ENCODE measurements at regions not wholly inside any gene's neighbourhood (a gene's known extent, or its start where the extent isn't known, plus 50 kb on each side); places are given as distances from the start of the nearest gene placed in this dataset.
"Not testable (repeated sequence)": the region's sequence is repeated elsewhere in the genome, so short reads cannot be mapped to it uniquely, and the experiment has no call there.

GRCh38 chr9:106174346-106174745 lies 480.0 kb downstream of the TMEM38B start:
- H3F3A ChIP-seq (ENCODE audit: insufficient read depth), result no peaks in the 10 kb centered on the region
- H3K9me3 ChIP-seq (ENCODE audit: low read depth), result no peaks in the 10 kb centered on the region
- no peaks in the 10 kb centered on the region for H3K79me2 ChIP-seq (ENCODE audit: insufficient read depth)
- H3K27ac ChIP-seq, result no peak overlapping the region
- H3K4me1 ChIP-seq (ENCODE audit: insufficient read depth), result no peaks in the 10 kb centered on the region
- H3K9ac ChIP-seq, result no peak overlapping the region
- H3K9me2 ChIP-seq (ENCODE audit: insufficient read depth), result no peaks in the 10 kb centered on the region
- no peak overlapping the region for H3K4me2 ChIP-seq (ENCODE audit: unreplicated experiment)
- no peaks in the 10 kb centered on the region for H3K36me3 ChIP-seq (ENCODE audit: low read depth)
- H2AFZ ChIP-seq, result no peak overlapping the region
- H3K4me3 ChIP-seq, result no peak overlapping the region
- in situ Hi-C loops (cut with MboI), result no loop called here
- WGBS, 2 experiments (ENCODE audit: low coverage in 1 of 2, low lambda C conversion rate in 2 of 2, missing lambda C conversion rate in 2 of 2), result 9 to 19% methylated on average over 2 of the region's 2 CpGs
- H4K20me1 ChIP-seq (ENCODE audit: insufficient read depth), result no peaks in the 10 kb centered on the region
- DNase-seq, result no peak
- TF ChIP-seq EZH2phosphoT487 (IDR thresholded peaks at IDR 0.05; ENCODE audit: insufficient read depth, low read depth) (no peak), EZH2 (IDR thresholded peaks at IDR 0.05; ENCODE audit: insufficient read depth, poor library complexity, severe bottlenecking) (no peak)
- no peaks in the 10 kb centered on the region for H3K27me3 ChIP-seq (replicated peaks; ENCODE audit: insufficient read depth)

GRCh38 chr9:106177216-106177615 lies 482.9 kb downstream of the TMEM38B start:
- WGBS, 2 experiments (ENCODE audit: low coverage in 1 of 2, low lambda C conversion rate in 2 of 2, missing lambda C conversion rate in 2 of 2), result 20 to 29% methylated on average over 1 of the region's 1 CpG
- Histone ChIP-seq H3K79me2 (ENCODE audit: insufficient read depth) (no peaks in the 10 kb centered on the region), H3K4me3 (no peak overlapping the region), H3K4me2 (ENCODE audit: unreplicated experiment) (no peak overlapping the region), H3K4me1 (ENCODE audit: insufficient read depth) (no peaks in the 10 kb centered on the region), H3K9ac (no peak overlapping the region), H3K36me3 (ENCODE audit: low read depth) (no peaks in the 10 kb centered on the region), H3K9me2 (ENCODE audit: insufficient read depth) (no peaks in the 10 kb centered on the region), H3K27me3 (replicated peaks; ENCODE audit: insufficient read depth) (no peaks in the 10 kb centered on the region), H3K27ac (no peak overlapping the region), H2AFZ (no peak overlapping the region), H3K9me3 (ENCODE audit: low read depth) (no peaks in the 10 kb centered on the region), H3F3A (ENCODE audit: insufficient read depth) (no peaks in the 10 kb centered on the region), H4K20me1 (ENCODE audit: insufficient read depth) (no peaks in the 10 kb centered on the region)
- no peak for TF ChIP-seq EZH2phosphoT487 (IDR thresholded peaks at IDR 0.05; ENCODE audit: insufficient read depth, low read depth)
- no peak for TF ChIP-seq EZH2 (IDR thresholded peaks at IDR 0.05; ENCODE audit: insufficient read depth, poor library complexity, severe bottlenecking)
- no peak for DNase-seq
- in situ Hi-C loops (cut with MboI), result no loop called here

- 63 to 74% methylated on average over 3 of the region's 3 CpGs for WGBS, 2 experiments (ENCODE audit: low coverage in 1 of 2, low lambda C conversion rate in 2 of 2, missing lambda C conversion rate in 2 of 2)
- Histone ChIP-seq H3K4me1 (ENCODE audit: insufficient read depth) (no peaks in the 10 kb centered on the region), H3F3A (ENCODE audit: insufficient read depth) (no peaks in the 10 kb centered on the region), H4K20me1 (ENCODE audit: insufficient read depth) (no peaks in the 10 kb centered on the region), H3K4me2 (ENCODE audit: unreplicated experiment) (no peak overlapping the region), H3K9me3 (ENCODE audit: low read depth) (no peaks in the 10 kb centered on the region), H3K4me3 (no peak overlapping the region), H3K27ac (no peak overlapping the region), H3K27me3 (replicated peaks; ENCODE audit: insufficient read depth) (no peaks in the 10 kb centered on the region), H3K9ac (no peak overlapping the region), H3K79me2 (ENCODE audit: insufficient read depth) (no peaks in the 10 kb centered on the region), H2AFZ (no peak overlapping the region), H3K9me2 (ENCODE audit: insufficient read depth) (no peaks in the 10 kb centered on the region), H3K36me3 (ENCODE audit: low read depth) (no peaks in the 10 kb centered on the region)
- no peak for DNase-seq
- no peak for TF ChIP-seq EZH2 (IDR thresholded peaks at IDR 0.05; ENCODE audit: insufficient read depth, poor library complexity, severe bottlenecking)
- TF ChIP-seq EZH2phosphoT487 (IDR thresholded peaks at IDR 0.05; ENCODE audit: insufficient read depth, low read depth), result no peak
- in situ Hi-C loops (cut with MboI), result no loop called here
Measured at GRCh38 chr9:106179191-106179590, 484.9 kb downstream of the TMEM38B start.

GRCh38 chr9:106203815-106204516 lies 509.6 kb downstream of the TMEM38B start:
- WGBS, 2 experiments (ENCODE audit: low coverage in 1 of 2, low lambda C conversion rate in 2 of 2, missing lambda C conversion rate in 2 of 2), result 44 to 47% methylated on average over 8 of the region's 8 CpGs
- H3K27me3 ChIP-seq (replicated peaks; ENCODE audit: insufficient read depth); H3K27ac ChIP-seq; H3K9me3 ChIP-seq (ENCODE audit: low read depth); H3K36me3 ChIP-seq (ENCODE audit: low read depth); H4K20me1 ChIP-seq (ENCODE audit: insufficient read depth); H3K4me3 ChIP-seq; H3K4me2 ChIP-seq (ENCODE audit: unreplicated experiment); H3K9ac ChIP-seq; H2AFZ ChIP-seq; H3K79me2 ChIP-seq (ENCODE audit: insufficient read depth); H3F3A ChIP-seq (ENCODE audit: insufficient read depth); H3K4me1 ChIP-seq (ENCODE audit: insufficient read depth); in situ Hi-C loops (cut with MboI); DNase-seq; H3K9me2 ChIP-seq (ENCODE audit: insufficient read depth): not testable (repeated sequence)

DNA sequence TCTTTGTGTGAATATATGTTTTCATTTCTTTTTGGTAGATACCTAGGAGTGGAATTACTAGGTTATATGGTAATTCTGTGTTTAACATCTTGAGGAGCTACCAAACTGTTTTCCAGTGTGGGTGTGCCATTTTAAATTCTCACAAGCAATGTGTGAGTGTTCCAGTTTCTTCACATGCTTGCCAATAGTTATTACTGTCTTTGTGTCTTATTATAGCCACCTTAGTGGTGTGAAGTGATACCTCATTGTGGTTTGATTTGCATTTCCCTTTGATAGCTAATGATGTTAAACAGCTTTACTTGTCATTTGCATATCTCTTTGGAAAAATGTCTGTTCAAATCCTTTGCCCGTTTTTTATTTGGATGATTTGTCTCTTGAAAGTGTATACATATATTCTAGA lies 513.0 kb downstream of the TMEM38B start:
- H3K36me3 ChIP-seq (ENCODE audit: low read depth), result no peaks in the 10 kb centered on the region
- H3K9ac ChIP-seq, result no peak overlapping the region
- H3K4me1 ChIP-seq (ENCODE audit: insufficient read depth), result no peaks in the 10 kb centered on the region
- DNase-seq, result no peak
- H3K4me3 ChIP-seq, result no peak overlapping the region
- no peak for TF ChIP-seq EZH2 (IDR thresholded peaks at IDR 0.05; ENCODE audit: insufficient read depth, poor library complexity, severe bottlenecking)
- TF ChIP-seq EZH2phosphoT487 (IDR thresholded peaks at IDR 0.05; ENCODE audit: insufficient read depth, low read depth), result no peak
- H3K9me2 ChIP-seq (ENCODE audit: insufficient read depth), result no peaks in the 10 kb centered on the region
- no peak overlapping the region for H2AFZ ChIP-seq
- in situ Hi-C loops (cut with MboI), result no loop called here
- no peak overlapping the region for H3K4me2 ChIP-seq (ENCODE audit: unreplicated experiment)
- no peaks in the 10 kb centered on the region for H3F3A ChIP-seq (ENCODE audit: insufficient read depth)
- H3K27ac ChIP-seq, result no peak overlapping the region
- no peaks in the 10 kb centered on the region for H3K79me2 ChIP-seq (ENCODE audit: insufficient read depth)
- no peaks in the 10 kb centered on the region for H4K20me1 ChIP-seq (ENCODE audit: insufficient read depth)
- H3K9me3 ChIP-seq (ENCODE audit: low read depth), result no peaks in the 10 kb centered on the region
- H3K27me3 ChIP-seq (replicated peaks; ENCODE audit: insufficient read depth), result no peaks in the 10 kb centered on the region
- WGBS, 2 experiments (ENCODE audit: low coverage in 1 of 2, low lambda C conversion rate in 2 of 2, missing lambda C conversion rate in 2 of 2), result 2 to 16% methylated on average over 1 of the region's 1 CpG
